C4-2B (cell line): ENCODE measurements at regions not wholly inside any gene's neighbourhood (a gene's known extent, or its start where the extent isn't known, plus 50 kb on each side); places are given as distances from the start of the nearest gene placed in this dataset.

ENCODE experiments used
- H3K27ac ChIP-seq: fragments of 450-650 bp; 2 replicates; pipeline ENCODE4 v1.5.1; 2017
- ZFX ChIP-seq: fragments of 450-650 bp; IDR thresholded peaks from 2 replicates; pipeline ENCODE4 v1.6.1; 2017
- TF ChIP-seq, protein P1 (sequence below): fragments of 450-650 bp; conservative IDR thresholded peaks from 2 replicates; pipeline ENCODE4 v1.5.1; 2017; ENCODE audit warnings: mild to moderate bottlenecking

DNA sequence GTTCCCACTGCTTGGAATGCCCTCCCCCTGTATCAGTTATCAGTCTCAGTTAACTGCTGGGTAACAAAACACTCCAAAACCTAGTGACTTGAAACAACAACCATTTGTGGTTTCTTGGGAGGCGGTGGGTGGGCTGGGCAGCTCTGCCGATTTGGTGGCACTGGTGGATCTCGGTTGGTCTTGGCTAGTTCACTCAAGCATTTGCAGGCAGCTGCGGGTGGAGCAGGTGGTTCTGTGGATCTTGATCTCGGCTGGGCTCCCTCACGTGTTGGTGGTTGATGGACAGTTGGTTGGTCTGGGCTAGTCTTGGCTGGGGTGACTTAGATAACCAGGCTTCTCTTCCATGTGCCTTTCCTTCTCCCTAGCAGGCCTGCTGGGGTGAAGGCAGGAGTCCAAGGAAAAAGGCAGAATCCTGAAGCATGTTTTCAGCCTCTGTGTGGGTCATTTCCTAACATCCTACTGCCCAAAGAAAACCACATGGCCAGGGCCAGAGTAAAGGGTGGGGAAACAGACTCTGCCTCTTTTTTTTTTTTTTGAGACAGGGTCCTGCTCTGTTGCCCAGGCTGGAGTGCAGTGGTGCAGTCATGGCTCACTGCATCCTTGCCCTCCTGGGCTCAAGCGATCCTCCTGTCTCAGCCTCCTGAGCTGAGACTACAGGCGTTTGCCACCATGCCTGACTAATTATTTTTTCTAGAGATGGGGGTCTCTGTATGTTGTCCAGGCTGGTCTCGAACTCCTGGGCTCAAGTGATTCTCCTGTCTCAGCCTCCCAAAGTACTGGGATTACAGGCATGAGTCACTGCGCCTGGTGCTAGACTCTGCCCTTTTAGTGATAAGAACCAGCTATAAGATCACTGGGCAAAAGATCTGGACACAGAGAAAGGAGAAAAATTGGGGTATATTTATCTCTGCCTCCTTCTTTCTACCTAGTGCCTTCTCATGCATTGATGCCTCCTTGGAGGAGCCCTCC, 183.7 kb downstream of the RGS3 start:
- no peak for TF ChIP-seq ZFX
- no peak overlapping the region for H3K27ac ChIP-seq

GRCh38 chr9:113648048-113648447, 184.5 kb downstream of the RGS3 start:
- TF ChIP-seq, protein P1, sequence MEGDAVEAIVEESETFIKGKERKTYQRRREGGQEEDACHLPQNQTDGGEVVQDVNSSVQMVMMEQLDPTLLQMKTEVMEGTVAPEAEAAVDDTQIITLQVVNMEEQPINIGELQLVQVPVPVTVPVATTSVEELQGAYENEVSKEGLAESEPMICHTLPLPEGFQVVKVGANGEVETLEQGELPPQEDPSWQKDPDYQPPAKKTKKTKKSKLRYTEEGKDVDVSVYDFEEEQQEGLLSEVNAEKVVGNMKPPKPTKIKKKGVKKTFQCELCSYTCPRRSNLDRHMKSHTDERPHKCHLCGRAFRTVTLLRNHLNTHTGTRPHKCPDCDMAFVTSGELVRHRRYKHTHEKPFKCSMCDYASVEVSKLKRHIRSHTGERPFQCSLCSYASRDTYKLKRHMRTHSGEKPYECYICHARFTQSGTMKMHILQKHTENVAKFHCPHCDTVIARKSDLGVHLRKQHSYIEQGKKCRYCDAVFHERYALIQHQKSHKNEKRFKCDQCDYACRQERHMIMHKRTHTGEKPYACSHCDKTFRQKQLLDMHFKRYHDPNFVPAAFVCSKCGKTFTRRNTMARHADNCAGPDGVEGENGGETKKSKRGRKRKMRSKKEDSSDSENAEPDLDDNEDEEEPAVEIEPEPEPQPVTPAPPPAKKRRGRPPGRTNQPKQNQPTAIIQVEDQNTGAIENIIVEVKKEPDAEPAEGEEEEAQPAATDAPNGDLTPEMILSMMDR = no peak
- TF ChIP-seq ZFX = no peak

GRCh38 chr9:113648586-113648985, 185.1 kb downstream of the RGS3 start:
- no peak overlapping the region for H3K27ac ChIP-seq
- TF ChIP-seq ZFX = no peak
- TF ChIP-seq, protein P1 = no peak

More at GRCh38 chr9:113648048-113648447, 184.5 kb downstream of the RGS3 start:
- no peak overlapping the region for H3K27ac ChIP-seq

DNA sequence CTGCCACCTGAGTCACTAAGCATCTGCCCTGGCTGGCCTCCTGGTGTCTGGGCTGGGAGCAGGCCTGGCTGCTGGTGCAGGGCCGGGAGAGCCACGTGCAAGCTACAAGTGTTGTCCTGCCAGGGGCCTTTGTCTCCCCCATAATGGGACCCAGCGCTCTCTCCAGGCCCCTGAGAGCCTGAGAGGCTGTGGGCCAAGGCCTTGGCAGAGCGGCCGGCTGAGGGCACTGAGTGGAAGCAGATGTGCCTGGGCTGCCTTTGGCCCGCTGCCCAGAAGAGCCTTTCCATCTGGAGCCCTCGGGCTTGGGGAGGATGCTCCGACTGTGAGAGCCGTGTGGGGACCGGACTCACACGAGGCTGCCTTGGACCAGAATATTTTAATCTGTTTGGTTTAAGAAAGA, 185.5 kb downstream of the RGS3 start:
- H3K27ac ChIP-seq = no peak overlapping the region

GRCh38 chr9:113649855-113650206, 186.3 kb downstream of the RGS3 start:
- H3K27ac ChIP-seq = no peak overlapping the region
- no peak for TF ChIP-seq ZFX
- TF ChIP-seq, protein P1 = no peak

More for the DNA sequence above, 185.5 kb downstream of the RGS3 start:
- TF ChIP-seq, protein P1 = no peak
- TF ChIP-seq ZFX = no peak

DNA sequence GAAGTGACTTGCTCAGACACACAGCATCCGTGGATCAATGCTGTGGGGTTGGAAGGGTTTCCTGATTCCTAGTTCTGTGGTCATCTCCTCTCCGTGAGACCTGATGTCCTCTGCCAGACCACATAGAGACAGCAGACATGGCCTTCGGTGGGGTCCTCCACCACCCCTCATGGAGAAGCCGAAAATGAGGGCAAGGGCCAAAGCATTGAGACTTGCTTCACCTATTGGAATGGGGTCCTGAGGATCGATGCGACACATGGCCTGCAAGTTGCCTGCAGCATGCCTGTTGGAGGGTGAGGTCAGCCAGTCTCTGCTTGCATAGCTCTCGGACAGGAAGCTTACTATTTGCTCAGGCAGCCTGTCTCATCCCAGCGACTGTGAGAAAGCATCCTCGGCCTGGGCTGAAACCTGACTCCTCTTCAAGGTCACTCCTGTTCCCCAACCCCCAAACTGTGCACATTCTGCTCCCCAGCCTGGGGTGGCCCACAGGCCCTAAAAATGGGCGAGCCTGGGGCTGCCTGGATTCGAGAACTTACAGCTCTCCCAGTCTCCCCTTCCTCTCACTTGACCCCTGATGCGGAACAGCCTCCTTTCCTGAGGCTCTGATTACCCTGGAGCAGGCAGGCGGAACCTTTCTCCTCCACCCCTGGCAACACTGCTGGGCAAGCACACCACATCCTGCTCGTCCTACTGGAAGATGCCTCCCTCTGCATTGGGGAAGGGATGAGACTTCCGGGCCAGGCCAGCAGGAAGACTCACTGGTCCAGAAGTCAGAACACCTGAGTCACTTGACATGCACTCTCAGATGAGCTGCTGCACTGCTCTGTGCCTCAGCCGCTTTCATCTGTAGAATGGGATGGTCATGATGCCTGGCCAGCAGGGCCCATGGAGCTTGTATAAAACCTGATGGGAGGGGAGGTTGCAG, 186.9 kb downstream of the RGS3 start:
- no peak overlapping the region for H3K27ac ChIP-seq

GRCh38 chr9:113651896-113652295, 188.4 kb downstream of the RGS3 start:
- TF ChIP-seq, protein P1 = no peak
- no peak for TF ChIP-seq ZFX
- H3K27ac ChIP-seq = no peak overlapping the region

More for the DNA sequence above, 186.9 kb downstream of the RGS3 start:
- TF ChIP-seq, protein P1 = no peak
